Endothelial cell (in vitro differentiated cells): ENCODE measurements at regions not wholly inside any gene's neighbourhood (a gene's known extent, or its start where the extent isn't known, plus 50 kb on each side); places are given as distances from the start of the nearest gene placed in this dataset.
"Not testable (repeated sequence)": the region's sequence is repeated elsewhere in the genome, so short reads cannot be mapped to it uniquely, and the experiment has no call there.

ENCODE experiments used
- DNase-seq: peaks from one replicate; pipeline ENCODE4 v3.0.0; 2021; ENCODE audit warnings: low spot score
- H3K27ac Mint-ChIP-seq: one replicate; pipeline ENCODE4 v1.8.0; 2021; ENCODE audit warnings: mixed read lengths, inconsistent platforms; ENCODE audit not compliant: unreplicated experiment
- H3K27me3 Mint-ChIP-seq: one replicate; pipeline ENCODE4 v1.8.0; 2021; ENCODE audit warnings: mild to moderate bottlenecking, moderate library complexity, mixed read lengths, inconsistent platforms; ENCODE audit not compliant: unreplicated experiment
- H3K36me3 Mint-ChIP-seq: one replicate; pipeline ENCODE4 v1.8.0; 2021; ENCODE audit warnings: mild to moderate bottlenecking, low read depth, mixed read lengths, inconsistent platforms; ENCODE audit not compliant: unreplicated experiment
- H3K4me1 Mint-ChIP-seq: one replicate; pipeline ENCODE4 v1.8.0; 2021; ENCODE audit warnings: mild to moderate bottlenecking, mixed read lengths, inconsistent platforms; ENCODE audit not compliant: unreplicated experiment
- H3K4me3 Mint-ChIP-seq: one replicate; pipeline ENCODE4 v1.8.0; 2021; ENCODE audit warnings: mild to moderate bottlenecking, mixed read lengths, inconsistent platforms; ENCODE audit not compliant: unreplicated experiment
- H3K9me3 Mint-ChIP-seq: one replicate; pipeline ENCODE4 v1.8.0; 2021; ENCODE audit warnings: mixed read lengths, inconsistent platforms; ENCODE audit not compliant: unreplicated experiment
- CTCF ChIP-seq: fragments of 200-600 bp; sonication (generic); IDR thresholded peaks from one replicate; pipeline ENCODE4 v1.5.0; 2021; ENCODE audit warnings: antibody characterized with exemption; ENCODE audit not compliant: unreplicated experiment

GRCh38 chr12:75754141-75754540 is 242.7 kb upstream of the KRR1 start:
- no peak for TF ChIP-seq CTCF
- no peak for DNase-seq
- H3K9me3 Mint-ChIP-seq, result no peaks in the 10 kb centered on the region
- no peaks in the 10 kb centered on the region for H3K36me3 Mint-ChIP-seq
- H3K4me1 Mint-ChIP-seq, result peaks cover 8% of the 10 kb centered on the region
- H3K27me3 Mint-ChIP-seq, result no peaks in the 10 kb centered on the region
- H3K4me3 Mint-ChIP-seq, result no peak overlapping the region
- H3K27ac Mint-ChIP-seq, result no peak overlapping the region

- H3K27ac Mint-ChIP-seq, result no peak overlapping the region
- no peaks in the 10 kb centered on the region for H3K27me3 Mint-ChIP-seq
- DNase-seq, result no peak
- H3K4me1 Mint-ChIP-seq, result peaks cover 3% of the 10 kb centered on the region
- TF ChIP-seq CTCF, result no peak
- H3K36me3 Mint-ChIP-seq, result no peaks in the 10 kb centered on the region
- H3K9me3 Mint-ChIP-seq, result no peaks in the 10 kb centered on the region
- no peak overlapping the region for H3K4me3 Mint-ChIP-seq
Measured at GRCh38 chr12:75751769-75752471, 240.5 kb upstream of the KRR1 start.

DNA sequence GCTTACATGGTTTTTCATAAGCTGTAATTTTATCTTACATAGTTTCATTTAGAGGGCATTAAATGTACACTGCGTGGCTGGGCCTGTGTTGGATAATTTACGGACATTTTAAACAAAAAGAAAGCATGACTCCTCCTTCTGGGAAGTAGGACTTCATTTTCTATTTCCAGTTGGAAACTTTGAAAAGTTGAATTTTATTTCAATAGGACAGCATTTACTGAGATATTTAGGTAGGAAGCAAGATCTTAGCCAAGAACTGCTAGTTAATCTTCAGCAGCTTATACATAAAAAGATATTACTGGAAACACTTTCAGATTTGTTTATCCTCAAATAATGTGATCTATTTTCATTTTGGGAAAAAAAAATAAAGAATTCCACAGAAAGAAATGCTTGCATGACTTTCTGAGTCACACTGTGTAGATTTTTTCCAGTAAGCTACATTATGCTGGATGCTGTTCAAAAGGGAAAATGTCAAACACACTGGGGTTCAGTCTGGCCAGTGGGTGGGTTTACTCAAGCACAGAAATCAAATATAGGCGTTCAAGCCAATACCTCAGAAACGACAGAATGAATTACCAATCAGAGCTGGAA is 239.4 kb upstream of the KRR1 start:
- H3K4me3 Mint-ChIP-seq, result no peak overlapping the region
- no peaks in the 10 kb centered on the region for H3K36me3 Mint-ChIP-seq
- no peak for DNase-seq
- H3K4me1 Mint-ChIP-seq, result peaks cover 3% of the 10 kb centered on the region
- no peak for TF ChIP-seq CTCF
- no peaks in the 10 kb centered on the region for H3K27me3 Mint-ChIP-seq
- no peak overlapping the region for H3K27ac Mint-ChIP-seq
- H3K9me3 Mint-ChIP-seq, result no peaks in the 10 kb centered on the region

DNA sequence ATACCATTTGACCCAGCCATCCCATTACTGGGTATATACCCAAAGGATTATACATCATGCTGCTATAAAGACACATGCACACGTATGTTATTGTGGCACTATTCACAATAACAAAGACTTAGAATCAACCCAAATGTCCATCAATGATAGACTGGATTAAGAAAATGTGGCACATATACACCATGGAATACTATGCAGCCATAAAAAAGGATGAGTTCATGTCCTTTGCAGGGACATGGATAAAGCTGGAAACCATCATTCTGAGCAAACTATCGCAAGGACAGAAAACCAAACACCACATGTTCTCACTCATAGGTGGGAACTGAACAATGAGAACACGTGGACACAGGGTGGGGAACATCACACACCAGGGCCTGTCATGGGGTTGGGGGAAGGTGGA is 237.6 kb upstream of the KRR1 start:
- not testable (repeated sequence) for H3K9me3 Mint-ChIP-seq, H3K4me1 Mint-ChIP-seq, H3K27ac Mint-ChIP-seq, H3K27me3 Mint-ChIP-seq, H3K4me3 Mint-ChIP-seq, DNase-seq, H3K36me3 Mint-ChIP-seq

GRCh38 chr12:75748136-75748535 is 236.7 kb upstream of the KRR1 start:
- Mint-ChIP-seq H3K27ac (no peak overlapping the region), H3K4me1 (no peaks in the 10 kb centered on the region), H3K4me3 (no peak overlapping the region), H3K27me3 (peaks cover 1% of the 10 kb centered on the region), H3K36me3 (no peaks in the 10 kb centered on the region), H3K9me3 (no peaks in the 10 kb centered on the region)
- no peak for TF ChIP-seq CTCF
- no peak for DNase-seq
